ENCODE measurements at regions not wholly inside any gene's neighbourhood (a gene's known extent, or its start where the extent isn't known, plus 50 kb on each side); places are given as distances from the start of the nearest gene placed in this dataset.

DNA sequence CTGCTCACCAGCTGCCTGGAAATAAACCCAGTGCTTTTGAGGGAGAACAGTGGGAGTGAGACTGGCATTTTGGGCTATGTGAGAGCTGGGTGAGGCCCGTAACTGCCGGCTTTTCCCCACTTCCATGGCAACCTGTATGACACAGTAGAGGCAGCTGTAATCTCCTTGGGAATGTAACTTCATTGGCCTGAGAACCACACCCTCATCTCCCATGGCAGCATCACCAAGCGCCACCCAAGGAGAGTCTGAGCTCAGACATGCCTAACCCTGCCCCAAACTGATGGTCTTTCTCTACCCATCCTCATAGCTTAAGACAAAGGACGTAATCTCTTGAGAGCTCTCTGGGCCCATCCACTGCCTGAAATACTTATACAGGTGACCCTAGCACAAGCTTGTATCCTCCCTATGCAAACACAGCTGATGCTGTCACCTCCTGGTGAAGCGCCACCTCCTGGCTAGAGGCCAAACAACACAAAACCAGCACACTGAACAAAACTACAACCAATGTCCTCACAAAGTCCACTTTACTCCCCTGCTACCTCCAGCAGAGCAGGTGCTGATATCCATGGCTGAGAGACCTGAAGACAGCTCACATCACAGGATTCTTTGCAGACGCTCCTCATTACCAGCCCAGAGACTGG lies 763.4 kb upstream of the NRXN1 start:
- ChIA-PET CTCF (interaction anchor here (0.6 to 1.0 kb wide), 3 partner anchors 12 to 450 kb away, joined by 3 read pairs; no protein-coding TSS in a partner anchor), POLR2A (ENCODE audit: low non-redundant PET) (no interaction called here)
- no peak overlapping the region for H3K27ac ChIP-seq
- no peak for DNase-seq (ENCODE audit: low spot score)
- no peak for TF ChIP-seq CTCF (conservative IDR thresholded peaks at IDR 0.05; ENCODE audit: low read depth)

GRCh38 chr2:51791496-51791895 lies 759.6 kb upstream of the NRXN1 start:
- H3K27ac ChIP-seq: no peak overlapping the region
- DNase-seq (ENCODE audit: low spot score): no peak
- POLR2A ChIA-PET (ENCODE audit: low non-redundant PET): no interaction called here
- TF ChIP-seq CTCF (conservative IDR thresholded peaks at IDR 0.05; ENCODE audit: low read depth): no peak
- CTCF ChIA-PET: no interaction called here

- ChIA-PET CTCF (no interaction called here), POLR2A (ENCODE audit: low non-redundant PET) (no interaction called here)
- no peak for DNase-seq (ENCODE audit: low spot score)
Observed at GRCh38 chr2:51790854-51791253, 758.9 kb upstream of the NRXN1 start.

DNA sequence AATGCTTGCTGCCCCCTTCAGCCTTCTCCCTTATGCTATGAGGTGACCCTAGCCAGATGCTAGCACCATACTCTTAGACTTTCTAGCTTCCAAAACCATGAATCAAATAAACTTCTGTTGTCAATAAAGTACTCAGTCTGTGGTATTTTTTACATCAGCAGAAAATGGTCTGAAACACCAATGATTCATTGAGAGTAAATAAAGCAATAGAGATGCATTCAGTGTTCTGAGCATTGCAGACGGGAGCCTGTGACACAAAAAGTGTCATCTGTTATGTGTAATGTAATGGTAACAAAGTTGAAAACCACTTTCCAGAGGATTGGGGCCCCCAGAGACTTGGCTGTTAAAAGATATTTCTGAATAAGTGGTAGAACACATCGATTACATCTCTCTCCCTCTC lies 758.0 kb upstream of the NRXN1 start:
- POLR2A ChIA-PET (ENCODE audit: low non-redundant PET): no interaction called here

More at GRCh38 chr2:51790854-51791253, 758.9 kb upstream of the NRXN1 start:
- TF ChIP-seq CTCF (conservative IDR thresholded peaks at IDR 0.05; ENCODE audit: low read depth): no peak
- H3K27ac ChIP-seq: no peak overlapping the region

DNA sequence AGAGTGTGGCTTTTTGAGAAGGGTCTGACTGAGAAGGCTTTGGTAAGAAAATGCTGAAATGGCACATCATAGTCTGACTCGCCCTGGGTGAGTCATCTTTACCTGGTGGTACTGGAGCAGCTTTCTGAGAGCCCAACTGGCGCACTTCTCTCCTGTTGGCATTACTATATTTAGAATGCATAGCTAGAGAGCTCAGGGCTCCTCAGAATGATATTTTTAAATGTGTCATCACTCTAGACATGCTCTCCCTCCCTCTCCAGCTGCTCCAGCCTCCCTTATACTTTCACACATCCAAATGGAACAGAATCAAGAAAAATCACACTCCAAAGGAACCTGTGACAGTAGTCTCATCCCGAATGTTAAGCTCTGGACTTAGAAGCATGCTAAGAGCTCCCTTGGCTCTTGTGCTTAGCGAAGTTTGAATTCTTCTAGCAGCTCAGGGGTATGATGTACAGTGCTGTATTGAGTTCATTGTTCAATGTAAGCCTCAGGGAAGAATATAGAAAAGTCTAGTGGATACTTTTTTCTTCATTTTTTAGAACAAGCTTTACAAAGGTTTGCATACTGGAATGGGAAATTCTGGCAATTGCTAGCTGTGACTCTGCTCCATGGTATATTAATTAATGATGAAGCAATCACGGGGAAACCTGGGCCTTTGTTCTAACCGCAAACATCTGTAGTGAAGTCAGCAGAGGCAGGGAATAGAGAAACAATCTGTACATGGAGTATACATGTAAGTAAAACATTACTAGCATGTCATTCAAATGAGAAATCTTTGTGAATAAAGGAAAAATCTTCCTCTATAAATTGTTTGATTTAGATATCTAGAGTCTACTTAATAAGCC lies 751.2 kb upstream of the NRXN1 start:
- H3K27ac ChIP-seq: no peak overlapping the region
- DNase-seq (ENCODE audit: low spot score): peak; percentile 33
- POLR2A ChIA-PET (ENCODE audit: low non-redundant PET): no interaction called here
- TF ChIP-seq CTCF (conservative IDR thresholded peaks at IDR 0.05; ENCODE audit: low read depth): no peak
- CTCF ChIA-PET: interaction anchor here (0.6 to 0.8 kb wide), 4 partner anchors 12 to 1679 kb away, joined by 3 to 6 read pairs (median 3); no protein-coding TSS in a partner anchor

More for the DNA sequence above, 758.0 kb upstream of the NRXN1 start:
- TF ChIP-seq CTCF (conservative IDR thresholded peaks at IDR 0.05; ENCODE audit: low read depth): no peak
- no peak for DNase-seq (ENCODE audit: low spot score)
- no peak overlapping the region for H3K27ac ChIP-seq
- CTCF ChIA-PET: no interaction called here

DNA sequence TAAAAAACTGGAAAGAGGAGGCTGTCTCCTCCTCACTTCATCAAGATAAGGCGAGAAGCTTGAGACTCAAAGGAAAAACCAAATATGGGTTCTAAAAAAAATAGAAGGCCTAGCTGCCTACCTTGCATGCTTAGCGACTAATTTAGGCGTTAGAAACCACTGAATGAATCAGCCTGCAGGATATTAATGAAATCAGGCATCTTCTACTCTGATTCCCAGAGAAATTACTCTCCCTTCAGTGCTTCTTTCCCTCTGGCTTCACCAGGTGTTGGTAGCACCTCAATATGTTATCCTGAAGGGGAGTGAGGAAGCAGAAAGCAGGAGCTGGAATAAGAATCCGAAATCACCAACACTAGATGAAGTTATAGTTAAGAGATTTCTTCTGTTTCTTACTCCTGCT lies 749.8 kb upstream of the NRXN1 start:
- POLR2A ChIA-PET (ENCODE audit: low non-redundant PET): no interaction called here
- no peak overlapping the region for H3K27ac ChIP-seq
- no peak for TF ChIP-seq CTCF (conservative IDR thresholded peaks at IDR 0.05; ENCODE audit: low read depth)
- CTCF ChIA-PET: no interaction called here
- no peak for DNase-seq (ENCODE audit: low spot score)
